Retina (tissue), 1 donor: ENCODE measurements at regions not wholly inside any gene's neighbourhood (a gene's known extent, or its start where the extent isn't known, plus 50 kb on each side); places are given as distances from the start of the nearest gene placed in this dataset.

Experiments used
- DNase-seq: peaks from one replicate; pipeline ENCODE4 v3.0.0-alpha.2; 2016

GRCh38 chr4:13248621-13249298, 235.4 kb downstream of the RAB28 start:
- DNase-seq = no peak

- DNase-seq = no peak
Measured at GRCh38 chr4:13246107-13246506, 238.0 kb downstream of the RAB28 start.

- DNase-seq = no peak
Measured at GRCh38 chr4:13244444-13244843, 239.7 kb downstream of the RAB28 start.

- no peak for DNase-seq
Measured at GRCh38 chr4:13243152-13243551, 241.0 kb downstream of the RAB28 start.

GRCh38 chr4:13240066-13240465, 244.1 kb downstream of the RAB28 start:
- DNase-seq = no peak

GRCh38 chr4:13238936-13239335, 245.2 kb downstream of the RAB28 start:
- DNase-seq = no peak

- no peak for DNase-seq
Measured at GRCh38 chr4:13236485-13236884, 247.7 kb downstream of the RAB28 start.

- DNase-seq = no peak
Measured at GRCh38 chr4:13233755-13234154, 250.4 kb downstream of the RAB28 start.

- DNase-seq = no peak
Measured at GRCh38 chr4:13219971-13220370, 264.2 kb downstream of the RAB28 start.

GRCh38 chr4:13218326-13218958, 265.7 kb downstream of the RAB28 start:
- DNase-seq = no peak

- no peak for DNase-seq
Measured at GRCh38 chr4:13215560-13215959, 268.6 kb downstream of the RAB28 start.

GRCh38 chr4:13212936-13213335, 271.2 kb downstream of the RAB28 start:
- DNase-seq = no peak

- DNase-seq = no peak
Measured at GRCh38 chr4:13209600-13209999, 274.5 kb downstream of the RAB28 start.

GRCh38 chr4:13208558-13209193, 275.5 kb downstream of the RAB28 start:
- no peak for DNase-seq

GRCh38 chr4:13207226-13207625, 276.9 kb downstream of the RAB28 start:
- DNase-seq = no peak

GRCh38 chr4:13203101-13203500, 281.0 kb downstream of the RAB28 start:
- DNase-seq = no peak

GRCh38 chr4:13202701-13203100, 281.4 kb downstream of the RAB28 start:
- DNase-seq = no peak

GRCh38 chr4:13201241-13201640, 282.9 kb downstream of the RAB28 start:
- no peak for DNase-seq

- no peak for DNase-seq
Measured at GRCh38 chr4:13196721-13197120, 287.4 kb downstream of the RAB28 start.

- DNase-seq = no peak
Measured at GRCh38 chr4:13193662-13194061, 290.5 kb downstream of the RAB28 start.

- DNase-seq = no peak
Measured at GRCh38 chr4:13190093-13190721, 293.9 kb downstream of the RAB28 start.

GRCh38 chr4:13184199-13184598, 299.9 kb downstream of the RAB28 start:
- DNase-seq = no peak

- no peak for DNase-seq
Measured at GRCh38 chr4:13182133-13182532, 302.0 kb downstream of the RAB28 start.

- no peak for DNase-seq
Measured at GRCh38 chr4:13181681-13182080, 302.5 kb downstream of the RAB28 start.
